ENCODE measurements at regions not wholly inside any gene's neighbourhood (a gene's known extent, or its start where the extent isn't known, plus 50 kb on each side); places are given as distances from the start of the nearest gene placed in this dataset.
"Not testable (repeated sequence)": the region's sequence is repeated elsewhere in the genome, so short reads cannot be mapped to it uniquely, and the experiment has no call there.

DNA sequence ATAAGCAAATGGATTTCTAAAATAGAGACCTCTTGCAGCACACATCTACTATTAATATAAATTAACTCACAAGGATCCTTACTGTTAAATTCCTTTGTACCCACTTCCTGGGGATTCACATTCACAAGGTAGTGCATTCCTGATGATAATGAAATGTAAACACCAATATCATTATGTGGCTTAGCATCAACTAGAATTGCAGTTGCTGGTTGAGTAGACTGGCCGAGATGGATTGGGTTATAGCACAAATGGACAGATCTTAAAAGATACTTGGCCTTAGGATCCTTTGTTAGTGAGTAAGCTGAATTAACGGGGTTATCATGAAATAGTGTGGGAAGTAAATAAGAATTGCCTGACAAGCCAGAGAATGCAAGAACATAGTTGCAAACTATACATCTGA is 369.1 kb downstream of the AEBP2 start:
- H3K4me1 ChIP-seq = peaks cover 0 to 9% (median 0%) of the 10 kb centered on the region in 3 donors
- no peak for TF ChIP-seq POLR2A (IDR thresholded peaks at IDR 0.05)
- intact Hi-C loops (cut with DNase I) = no loop called here
- no peaks in the 10 kb centered on the region for H3K27me3 ChIP-seq
- no peak overlapping the region for H3K27ac ChIP-seq
- H3K36me3 ChIP-seq = no peaks in the 10 kb centered on the region
- WGBS, 2 donors = 81 to 88% methylated on average over 2 of the region's 2 CpGs
- no peak overlapping the region for H3K4me3 ChIP-seq
- no peak for DNase-seq
- H3K9me3 ChIP-seq = no peaks in the 10 kb centered on the region

DNA sequence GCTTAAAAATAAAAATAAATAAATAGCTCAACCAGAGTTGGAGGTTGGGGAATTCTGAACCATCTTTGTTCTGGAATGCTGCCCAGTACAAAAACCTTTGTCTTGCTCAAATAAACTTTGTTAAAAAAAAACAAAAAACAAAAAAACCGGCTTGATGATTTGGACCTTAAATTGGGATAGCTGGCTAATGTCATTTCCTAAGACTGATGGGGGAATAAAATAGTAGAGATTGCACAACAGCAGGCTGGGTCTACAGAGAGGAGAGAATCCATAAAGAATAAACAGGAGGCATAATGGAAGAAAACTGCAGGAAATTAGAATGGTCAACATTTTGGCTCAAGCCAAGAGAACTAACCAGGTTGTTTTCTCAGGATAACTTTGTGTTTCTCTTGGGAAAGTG is 370.9 kb downstream of the AEBP2 start:
- H3K4me1 ChIP-seq = peaks cover 0 to 19% (median 0%) of the 10 kb centered on the region in 3 donors
- H3K27me3 ChIP-seq = no peaks in the 10 kb centered on the region
- H3K9me3 ChIP-seq = peaks cover 0 to 5% (median 0%) of the 10 kb centered on the region in 3 donors
- intact Hi-C loops (cut with DNase I) = no loop called here
- TF ChIP-seq POLR2A (IDR thresholded peaks at IDR 0.05) = no peak
- TF ChIP-seq, protein P1, sequence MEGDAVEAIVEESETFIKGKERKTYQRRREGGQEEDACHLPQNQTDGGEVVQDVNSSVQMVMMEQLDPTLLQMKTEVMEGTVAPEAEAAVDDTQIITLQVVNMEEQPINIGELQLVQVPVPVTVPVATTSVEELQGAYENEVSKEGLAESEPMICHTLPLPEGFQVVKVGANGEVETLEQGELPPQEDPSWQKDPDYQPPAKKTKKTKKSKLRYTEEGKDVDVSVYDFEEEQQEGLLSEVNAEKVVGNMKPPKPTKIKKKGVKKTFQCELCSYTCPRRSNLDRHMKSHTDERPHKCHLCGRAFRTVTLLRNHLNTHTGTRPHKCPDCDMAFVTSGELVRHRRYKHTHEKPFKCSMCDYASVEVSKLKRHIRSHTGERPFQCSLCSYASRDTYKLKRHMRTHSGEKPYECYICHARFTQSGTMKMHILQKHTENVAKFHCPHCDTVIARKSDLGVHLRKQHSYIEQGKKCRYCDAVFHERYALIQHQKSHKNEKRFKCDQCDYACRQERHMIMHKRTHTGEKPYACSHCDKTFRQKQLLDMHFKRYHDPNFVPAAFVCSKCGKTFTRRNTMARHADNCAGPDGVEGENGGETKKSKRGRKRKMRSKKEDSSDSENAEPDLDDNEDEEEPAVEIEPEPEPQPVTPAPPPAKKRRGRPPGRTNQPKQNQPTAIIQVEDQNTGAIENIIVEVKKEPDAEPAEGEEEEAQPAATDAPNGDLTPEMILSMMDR (IDR thresholded peaks at IDR 0.05) = no peak
- no peak overlapping the region for H3K27ac ChIP-seq
- DNase-seq = no peak
- 35 to 44% methylated on average over 1 of the region's 1 CpG for WGBS, 2 donors
- H3K36me3 ChIP-seq = no peaks in the 10 kb centered on the region
- no peak overlapping the region for H3K4me3 ChIP-seq

DNA sequence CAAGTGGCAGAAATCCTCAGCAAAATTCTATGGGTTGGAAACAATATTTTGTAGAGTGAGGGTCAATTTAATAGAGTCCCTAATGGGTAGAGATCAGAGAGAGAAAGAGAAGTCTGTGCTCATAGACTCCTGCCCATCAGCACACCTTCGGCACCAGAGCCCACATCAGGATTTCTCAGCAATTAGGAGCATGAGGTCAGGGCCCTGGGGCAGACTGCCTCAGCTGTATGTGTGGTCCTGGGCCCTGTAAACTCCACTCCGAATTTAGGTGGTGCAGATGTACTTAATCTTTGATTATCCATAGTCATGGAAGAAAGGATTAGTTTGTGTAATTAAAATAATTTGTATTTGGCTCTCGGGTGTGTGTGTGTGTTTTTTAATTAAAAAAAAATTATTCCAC is 372.6 kb downstream of the AEBP2 start:
- TF ChIP-seq, protein P1 (IDR thresholded peaks at IDR 0.05) = no peak
- TF ChIP-seq POLR2A (IDR thresholded peaks at IDR 0.05) = no peak
- Histone ChIP-seq H3K36me3 (no peaks in the 10 kb centered on the region), H3K27me3 (no peaks in the 10 kb centered on the region), H3K27ac (no peak overlapping the region), H3K4me1 (peaks cover 0 to 19% (median 0%) of the 10 kb centered on the region in 3 donors), H3K9me3 (peaks cover 0 to 5% (median 0%) of the 10 kb centered on the region in 3 donors), H3K4me3 (no peak overlapping the region)
- DNase-seq = no peak
- 72 to 82% methylated on average over 3 of the region's 3 CpGs for WGBS, 2 donors
- intact Hi-C loops (cut with DNase I) = no loop called here

DNA sequence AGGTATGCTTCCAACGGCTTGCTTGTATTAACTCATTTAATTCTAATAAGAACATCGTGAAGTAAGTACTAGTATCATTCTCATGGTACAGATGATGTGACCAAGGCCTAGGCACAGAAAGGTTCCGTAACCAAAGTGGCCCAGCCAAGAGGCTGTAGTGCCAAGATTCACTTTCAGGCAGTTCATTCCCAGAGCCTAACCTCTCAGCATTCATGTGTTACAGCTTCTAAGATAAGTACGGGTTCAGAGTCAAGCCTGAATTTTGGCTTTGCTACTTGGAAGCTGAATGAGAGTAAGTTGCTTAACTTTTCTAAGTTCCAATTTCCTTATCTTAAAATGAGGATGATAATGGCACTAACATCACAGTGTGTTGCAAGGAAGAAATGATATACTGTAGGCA is 379.9 kb downstream of the AEBP2 start:
- no peak for TF ChIP-seq POLR2A (IDR thresholded peaks at IDR 0.05)
- TF ChIP-seq, protein P1 (IDR thresholded peaks at IDR 0.05) = no peak
- intact Hi-C loops (cut with DNase I) = no loop called here
- H3K4me1 ChIP-seq = peaks cover 0 to 1% (median 0%) of the 10 kb centered on the region in 3 donors
- WGBS, 2 donors = 62 to 70% methylated on average over 4 of the region's 4 CpGs
- no peak for DNase-seq
- peaks cover 0 to 4% (median 0%) of the 10 kb centered on the region in 3 donors for H3K9me3 ChIP-seq
- no peak overlapping the region for H3K4me3 ChIP-seq
- no peaks in the 10 kb centered on the region for H3K36me3 ChIP-seq
- no peak overlapping the region for H3K27ac ChIP-seq
- no peaks in the 10 kb centered on the region for H3K27me3 ChIP-seq

DNA sequence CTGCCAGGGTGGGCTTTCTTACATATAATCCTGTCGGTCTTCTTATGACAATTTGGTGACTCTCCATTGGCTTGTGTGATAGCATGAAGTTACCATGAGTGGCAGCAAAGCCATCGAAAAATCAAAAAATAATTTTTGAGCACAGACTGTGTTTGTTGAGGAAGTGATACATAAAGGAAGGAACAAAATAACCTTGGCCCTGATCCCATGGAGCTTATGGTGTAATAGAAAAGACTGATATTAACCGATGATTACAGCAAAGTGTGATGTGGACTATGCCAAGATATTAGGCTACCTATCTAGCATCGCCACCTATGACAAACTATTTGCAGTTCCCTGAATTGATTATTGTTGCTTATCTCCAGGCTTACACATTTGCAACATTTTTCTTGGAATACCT is 383.2 kb downstream of the AEBP2 start:
- 85 to 88% methylated on average over 4 of the region's 4 CpGs for WGBS, 2 donors
- H3K9me3 ChIP-seq = peaks cover 0 to 5% (median 0%) of the 10 kb centered on the region in 3 donors
- no peak for DNase-seq
- H3K36me3 ChIP-seq = no peaks in the 10 kb centered on the region
- no peak overlapping the region for H3K4me3 ChIP-seq
- TF ChIP-seq, protein P1 (IDR thresholded peaks at IDR 0.05) = no peak
- intact Hi-C loops (cut with DNase I) = no loop called here
- no peaks in the 10 kb centered on the region for H3K27me3 ChIP-seq
- H3K4me1 ChIP-seq = no peaks in the 10 kb centered on the region
- H3K27ac ChIP-seq = no peak overlapping the region

DNA sequence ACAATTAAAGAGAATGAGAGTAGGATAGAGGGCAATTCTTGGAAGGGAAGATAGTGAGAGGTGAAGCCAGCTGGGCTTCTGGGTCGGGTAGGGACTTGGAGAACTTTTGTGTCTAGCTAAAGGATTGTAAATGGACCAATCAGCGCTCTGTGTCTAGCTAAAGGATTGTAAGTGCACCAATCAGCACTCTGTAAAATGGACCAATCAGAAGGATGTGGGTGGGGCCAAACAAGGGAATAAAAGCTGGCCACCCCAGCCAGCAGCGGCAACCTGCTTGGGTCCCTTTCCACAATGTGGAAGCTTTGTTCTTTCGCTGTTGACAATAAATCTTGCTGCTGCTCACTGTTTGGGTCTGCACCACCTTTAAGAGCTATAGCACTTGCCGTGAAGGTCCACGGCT is 384.0 kb downstream of the AEBP2 start:
- H3K27ac ChIP-seq; H3K4me3 ChIP-seq; H3K36me3 ChIP-seq; H3K4me1 ChIP-seq; DNase-seq; H3K27me3 ChIP-seq; intact Hi-C loops (cut with DNase I): not testable (repeated sequence)
- peaks cover 0 to 10% (median 0%) of the 10 kb centered on the region in 3 donors for H3K9me3 ChIP-seq
- WGBS, 2 donors = 69 to 73% methylated on average over 4 to 5 of the region's 6 CpGs
